ENCODE measurements at regions not wholly inside any gene's neighbourhood (a gene's known extent, or its start where the extent isn't known, plus 50 kb on each side); places are given as distances from the start of the nearest gene placed in this dataset.

DNA sequence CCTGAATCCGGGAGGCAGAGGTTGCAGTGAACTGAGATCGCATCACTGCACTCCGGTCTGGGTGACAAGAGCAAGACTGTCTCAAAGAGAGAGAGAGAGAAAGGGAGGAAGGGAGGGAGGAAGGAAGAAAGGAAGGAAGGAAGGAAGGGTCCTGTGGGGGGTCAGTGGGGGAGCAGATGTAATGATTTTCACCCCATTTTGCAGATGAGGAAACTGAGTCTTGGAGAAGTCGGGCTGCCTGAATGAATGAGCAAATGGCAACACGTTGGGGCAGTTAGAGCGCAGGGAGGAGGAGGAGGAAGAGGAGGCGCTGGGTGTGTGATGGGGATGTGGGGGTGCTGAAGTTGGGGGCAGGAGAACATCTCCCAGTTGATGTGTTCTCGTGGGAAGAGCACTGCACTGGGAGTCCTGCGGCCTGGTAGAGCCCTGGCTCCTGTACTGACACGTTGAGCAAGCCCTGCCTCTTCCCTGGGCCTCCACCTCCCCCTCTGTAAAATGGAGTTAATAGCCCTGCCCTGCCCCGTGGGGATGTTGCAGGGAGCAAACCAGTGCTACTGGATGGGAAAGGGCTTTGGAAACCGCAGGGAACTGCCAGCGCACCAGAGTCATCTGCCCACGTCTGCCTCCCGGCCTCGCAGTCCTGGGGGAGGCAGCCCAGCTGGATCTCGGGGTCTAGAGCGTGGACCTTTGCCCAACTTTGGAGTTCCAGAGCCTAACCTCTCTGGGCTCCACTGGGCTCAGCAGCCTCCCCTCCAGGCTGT lies 103.2 kb upstream of the CASZ1 start:
- DNase-seq (ENCODE audit: low spot score in 2 of 2): no peak
- Histone ChIP-seq H3K4me3 (no peak overlapping the region), H3K27me3 (no peaks in the 10 kb centered on the region), H3K4me1 (no peaks in the 10 kb centered on the region), H3K9me3 (no peaks in the 10 kb centered on the region), H3K36me3 (no peaks in the 10 kb centered on the region), H3K27ac (no peak overlapping the region)
- TF ChIP-seq, protein P1, sequence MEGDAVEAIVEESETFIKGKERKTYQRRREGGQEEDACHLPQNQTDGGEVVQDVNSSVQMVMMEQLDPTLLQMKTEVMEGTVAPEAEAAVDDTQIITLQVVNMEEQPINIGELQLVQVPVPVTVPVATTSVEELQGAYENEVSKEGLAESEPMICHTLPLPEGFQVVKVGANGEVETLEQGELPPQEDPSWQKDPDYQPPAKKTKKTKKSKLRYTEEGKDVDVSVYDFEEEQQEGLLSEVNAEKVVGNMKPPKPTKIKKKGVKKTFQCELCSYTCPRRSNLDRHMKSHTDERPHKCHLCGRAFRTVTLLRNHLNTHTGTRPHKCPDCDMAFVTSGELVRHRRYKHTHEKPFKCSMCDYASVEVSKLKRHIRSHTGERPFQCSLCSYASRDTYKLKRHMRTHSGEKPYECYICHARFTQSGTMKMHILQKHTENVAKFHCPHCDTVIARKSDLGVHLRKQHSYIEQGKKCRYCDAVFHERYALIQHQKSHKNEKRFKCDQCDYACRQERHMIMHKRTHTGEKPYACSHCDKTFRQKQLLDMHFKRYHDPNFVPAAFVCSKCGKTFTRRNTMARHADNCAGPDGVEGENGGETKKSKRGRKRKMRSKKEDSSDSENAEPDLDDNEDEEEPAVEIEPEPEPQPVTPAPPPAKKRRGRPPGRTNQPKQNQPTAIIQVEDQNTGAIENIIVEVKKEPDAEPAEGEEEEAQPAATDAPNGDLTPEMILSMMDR (IDR thresholded peaks at IDR 0.05): no peak
- intact Hi-C loops (cut with DNase I): no loop called here

DNA sequence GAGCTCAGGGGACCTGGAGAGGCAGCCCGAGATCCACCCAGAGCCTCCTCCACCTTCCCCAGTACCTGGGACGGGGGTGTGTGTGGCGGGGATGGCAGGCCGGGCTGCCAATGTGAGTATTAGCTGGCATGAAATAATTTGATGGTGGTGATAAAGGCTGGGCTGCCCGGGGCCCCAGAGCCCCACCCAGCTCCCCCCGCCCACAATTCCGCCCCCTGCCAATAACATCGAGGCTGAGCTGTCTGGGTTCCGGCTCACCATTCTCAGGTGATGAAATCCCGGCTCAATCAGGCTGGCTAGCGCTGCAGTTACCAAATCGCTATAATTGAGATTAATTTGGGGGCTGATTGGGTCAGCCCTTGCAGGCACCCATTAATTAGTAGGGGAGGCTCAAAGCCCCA lies 103.8 kb upstream of the CASZ1 start:
- H3K36me3 ChIP-seq: no peaks in the 10 kb centered on the region
- no peak overlapping the region for H3K27ac ChIP-seq

DNA sequence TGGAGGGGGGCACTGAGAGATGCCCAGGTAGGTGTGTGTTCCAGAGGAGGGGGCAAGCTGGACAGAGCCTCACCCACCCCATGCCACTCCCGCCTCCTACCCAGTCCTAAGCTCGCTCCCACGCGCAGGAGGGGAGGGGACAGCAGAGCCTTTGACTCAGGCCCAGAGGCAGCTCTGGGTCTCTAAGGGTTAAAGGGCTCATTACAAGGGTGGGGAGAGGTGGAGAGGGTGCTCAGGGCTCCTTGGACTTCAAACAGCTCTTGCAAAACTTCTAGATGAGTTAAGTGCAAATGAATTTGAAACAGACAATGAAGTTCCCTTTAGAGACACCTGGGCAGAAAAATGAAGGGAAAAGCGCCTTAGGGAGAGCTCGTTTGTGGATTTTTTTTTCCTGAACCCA lies 104.2 kb upstream of the CASZ1 start:
- DNase-seq (ENCODE audit: low spot score in 2 of 2): no peak
- Histone ChIP-seq H3K4me3 (no peak overlapping the region), H3K4me1 (no peaks in the 10 kb centered on the region), H3K36me3 (no peaks in the 10 kb centered on the region), H3K27me3 (no peaks in the 10 kb centered on the region), H3K27ac (no peak overlapping the region), H3K9me3 (no peaks in the 10 kb centered on the region)
- TF ChIP-seq, protein P1 (IDR thresholded peaks at IDR 0.05): no peak
- intact Hi-C loops (cut with DNase I): no loop called here

More for the DNA sequence above, 103.8 kb upstream of the CASZ1 start:
- Histone ChIP-seq H3K4me3 (no peak overlapping the region), H3K9me3 (no peaks in the 10 kb centered on the region), H3K27me3 (no peaks in the 10 kb centered on the region), H3K4me1 (no peaks in the 10 kb centered on the region)
- TF ChIP-seq, protein P1 (IDR thresholded peaks at IDR 0.05): no peak
- intact Hi-C loops (cut with DNase I): no loop called here
- no peak for DNase-seq (ENCODE audit: low spot score in 2 of 2)

DNA sequence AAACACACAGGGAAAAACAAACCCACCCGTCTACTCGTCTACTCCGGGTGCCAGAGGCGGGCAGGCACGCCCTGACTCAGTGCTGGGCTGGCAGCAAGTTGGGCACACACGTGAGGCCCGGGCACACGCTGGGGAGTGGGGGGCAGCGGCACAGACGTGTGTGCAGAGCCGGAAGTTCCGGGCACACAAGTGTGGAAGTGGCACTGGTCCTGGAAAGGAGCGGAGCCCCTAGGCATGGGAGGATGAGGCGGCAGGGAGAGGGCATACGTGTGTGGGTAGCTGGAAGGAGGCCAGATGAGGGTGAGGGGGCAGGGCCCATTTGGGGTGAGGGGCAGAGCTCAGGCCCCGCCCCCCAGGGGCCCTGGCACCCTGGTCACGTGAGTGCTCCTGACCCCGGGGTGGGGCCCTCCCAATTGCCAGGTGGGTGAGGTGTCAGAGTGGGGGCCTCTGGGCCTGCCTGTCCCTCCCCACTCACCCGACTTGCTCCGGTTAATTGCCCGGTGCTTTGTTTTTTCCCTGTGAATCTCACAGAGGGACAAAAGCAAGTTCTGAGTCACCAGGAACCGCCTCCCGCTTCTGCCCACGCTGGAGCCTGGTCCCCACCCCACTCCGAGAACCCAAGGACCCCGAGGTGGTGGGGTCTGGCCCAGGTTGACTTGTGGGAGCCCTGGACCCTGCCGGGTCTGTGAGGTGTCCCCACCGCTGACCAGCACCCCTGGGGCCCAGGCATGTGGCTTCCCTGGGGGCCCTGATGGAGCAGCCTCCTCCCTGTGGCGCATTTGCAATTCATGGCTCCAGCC lies 104.8 kb upstream of the CASZ1 start:
- H3K4me1 ChIP-seq: no peaks in the 10 kb centered on the region
- DNase-seq (ENCODE audit: low spot score in 2 of 2): no peak
- TF ChIP-seq, protein P1 (IDR thresholded peaks at IDR 0.05): no peak
- H3K4me3 ChIP-seq: no peak overlapping the region
- no peaks in the 10 kb centered on the region for H3K27me3 ChIP-seq
- H3K27ac ChIP-seq: no peak overlapping the region
- intact Hi-C loops (cut with DNase I): no loop called here
- H3K9me3 ChIP-seq: no peaks in the 10 kb centered on the region
- no peaks in the 10 kb centered on the region for H3K36me3 ChIP-seq

DNA sequence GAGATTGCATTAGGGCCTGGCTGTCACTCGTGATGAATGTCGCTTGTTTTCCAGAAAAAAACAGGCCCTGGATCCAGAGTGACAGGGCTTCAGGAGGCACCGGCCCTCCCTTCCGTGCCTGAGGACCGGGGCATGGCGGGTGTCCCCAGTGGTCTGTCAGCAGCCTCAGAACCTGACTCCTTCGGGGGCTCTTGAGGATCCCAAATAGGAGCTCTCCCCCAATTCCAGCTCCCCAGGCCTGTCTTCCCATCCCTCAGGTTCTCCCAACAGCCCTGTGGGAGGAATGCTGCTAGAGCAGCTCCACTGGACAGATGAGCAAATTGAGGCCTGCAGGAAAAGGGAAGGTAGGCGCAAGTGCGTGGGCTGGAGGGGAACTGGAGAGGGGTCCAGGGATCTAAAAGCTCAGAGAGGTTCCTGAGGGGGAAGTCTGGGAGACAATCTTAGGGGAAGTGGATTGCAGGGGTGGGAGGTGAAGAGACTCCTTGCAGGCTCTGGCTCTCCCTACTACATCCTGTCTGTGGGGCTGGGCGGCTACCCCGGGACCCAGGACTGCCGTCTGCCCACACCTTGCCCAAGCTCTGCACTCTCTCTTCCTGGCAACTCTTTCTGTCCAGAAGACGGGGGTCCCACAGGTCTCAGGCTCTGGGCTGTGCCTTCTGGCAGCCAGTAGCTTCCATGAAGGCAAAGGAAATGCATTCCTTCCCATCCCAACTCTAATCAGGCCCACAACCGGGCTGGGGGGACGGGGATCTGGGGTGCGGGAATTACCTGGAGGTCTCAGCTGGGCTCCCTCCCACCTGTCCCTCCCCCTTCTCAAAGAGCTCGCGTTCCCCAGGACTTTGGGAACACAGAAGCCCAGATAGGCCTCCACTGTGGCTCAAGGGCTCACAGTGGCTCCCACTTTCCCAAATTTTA lies 105.7 kb upstream of the CASZ1 start:
- no peak overlapping the region for H3K4me3 ChIP-seq
- no peaks in the 10 kb centered on the region for H3K36me3 ChIP-seq
- no peak for DNase-seq (ENCODE audit: low spot score in 2 of 2)
- no peaks in the 10 kb centered on the region for H3K4me1 ChIP-seq
- no peaks in the 10 kb centered on the region for H3K9me3 ChIP-seq
- no peaks in the 10 kb centered on the region for H3K27me3 ChIP-seq
- H3K27ac ChIP-seq: no peak overlapping the region
- TF ChIP-seq, protein P1 (IDR thresholded peaks at IDR 0.05): no peak
- intact Hi-C loops (cut with DNase I): no loop called here
